GM21723 (cell line): ENCODE measurements at regions not wholly inside any gene's neighbourhood (a gene's known extent, or its start where the extent isn't known, plus 50 kb on each side); places are given as distances from the start of the nearest gene placed in this dataset.

Experiments
- ATAC-seq: cut with Tn5 transposase; IDR thresholded peaks from one replicate; pipeline ENCODE4 v1.9.1; 2021; ENCODE audit warnings: mild to moderate bottlenecking, moderate library complexity; ENCODE audit not compliant: unreplicated experiment

DNA sequence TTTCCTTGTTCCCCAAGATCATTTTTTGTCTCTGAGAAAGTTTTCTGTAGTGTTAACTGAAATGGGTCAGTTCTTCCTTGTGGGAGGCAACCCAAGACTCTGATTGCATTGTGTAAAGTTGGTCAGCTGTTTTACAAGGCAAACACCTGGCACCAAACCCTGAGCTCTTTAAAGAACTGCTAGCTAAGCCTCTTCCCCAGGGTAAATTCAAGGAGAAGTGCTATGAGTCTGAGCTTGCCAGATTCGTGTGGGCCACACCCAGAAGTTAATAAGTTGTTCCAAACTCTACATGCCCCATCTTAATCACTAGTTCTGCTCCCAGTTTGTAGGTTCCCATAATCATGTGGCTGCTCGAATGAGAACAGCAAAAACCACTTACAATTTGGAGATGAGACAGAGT lies 214.5 kb downstream of the BTG1 start:
- ATAC-seq: no peak

DNA sequence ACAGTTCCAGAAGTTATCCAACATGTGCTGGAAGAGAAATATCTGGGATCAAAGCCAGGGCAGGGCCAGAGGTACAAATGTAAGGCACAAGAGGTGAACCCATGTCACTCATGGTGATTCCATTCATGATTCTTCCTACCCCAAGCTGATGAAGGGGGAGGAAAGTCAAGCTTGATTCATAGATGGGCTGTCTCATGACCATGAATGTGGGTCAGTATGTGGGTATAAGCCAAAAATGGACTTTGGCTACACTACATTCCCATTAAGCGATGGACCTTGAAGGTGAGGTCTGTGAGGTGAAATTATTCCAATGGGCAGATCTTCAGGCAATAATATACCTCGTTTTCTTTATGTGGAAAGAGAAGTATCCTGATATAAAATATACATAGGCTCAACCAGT lies 217.1 kb downstream of the BTG1 start:
- no peak for ATAC-seq

DNA sequence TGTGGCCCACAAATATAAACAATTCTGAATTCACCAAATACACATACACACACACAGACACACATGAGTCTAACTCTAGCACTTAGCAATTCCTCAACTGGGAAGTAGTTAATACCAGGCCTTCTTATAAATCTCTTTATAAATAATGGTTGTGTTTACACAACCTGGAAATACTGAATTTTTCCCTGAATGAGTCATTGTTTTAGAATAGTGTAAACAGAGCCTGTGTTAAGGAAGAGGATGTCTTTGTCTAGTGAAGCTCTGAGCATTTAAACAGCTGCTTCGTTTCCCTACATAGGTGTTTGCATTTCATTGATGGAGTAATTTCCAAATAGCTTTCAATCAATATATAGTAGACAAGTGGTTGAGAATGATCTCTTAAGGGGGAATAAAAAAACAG lies 218.8 kb downstream of the BTG1 start:
- no peak for ATAC-seq

DNA sequence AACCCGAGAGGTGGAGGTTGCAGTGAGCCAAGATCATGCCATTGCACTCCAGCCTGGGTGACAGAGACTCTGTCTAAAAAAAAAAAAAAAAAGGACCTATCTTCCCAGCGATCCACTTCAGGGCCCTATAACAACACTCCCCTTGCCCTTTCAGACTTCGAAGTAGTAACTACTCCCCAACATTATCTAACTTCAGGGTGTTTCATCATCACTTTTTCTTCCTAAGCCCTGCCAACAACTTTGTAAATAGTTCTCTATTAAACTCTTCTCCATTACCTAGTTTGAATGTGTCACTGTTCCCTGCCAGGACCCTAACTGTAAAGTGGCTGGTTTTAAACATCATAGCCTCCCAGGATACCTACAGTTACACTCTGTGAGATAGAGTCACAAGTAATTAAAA lies 220.8 kb downstream of the BTG1 start:
- no peak for ATAC-seq

DNA sequence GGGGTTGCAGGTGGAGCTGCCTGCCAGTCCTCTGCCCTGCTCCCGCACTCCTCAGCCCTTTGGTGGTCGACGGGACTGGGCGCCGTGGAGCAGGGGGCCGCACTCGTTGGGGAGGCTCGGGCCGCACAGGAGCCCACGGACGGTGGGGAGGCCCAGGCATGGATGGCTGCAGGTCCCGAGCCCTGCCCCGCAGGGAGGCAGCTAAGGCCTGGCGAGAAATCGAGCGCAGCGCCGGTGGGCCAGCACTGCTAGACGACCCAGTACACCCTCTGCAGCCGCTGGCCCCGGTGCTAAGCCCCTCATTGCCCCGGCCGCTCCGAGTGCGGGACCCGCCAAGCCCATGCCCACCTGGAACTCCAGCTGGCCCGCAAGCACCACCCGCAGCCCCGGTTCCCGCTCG lies 221.8 kb downstream of the BTG1 start:
- ATAC-seq: no peak

DNA sequence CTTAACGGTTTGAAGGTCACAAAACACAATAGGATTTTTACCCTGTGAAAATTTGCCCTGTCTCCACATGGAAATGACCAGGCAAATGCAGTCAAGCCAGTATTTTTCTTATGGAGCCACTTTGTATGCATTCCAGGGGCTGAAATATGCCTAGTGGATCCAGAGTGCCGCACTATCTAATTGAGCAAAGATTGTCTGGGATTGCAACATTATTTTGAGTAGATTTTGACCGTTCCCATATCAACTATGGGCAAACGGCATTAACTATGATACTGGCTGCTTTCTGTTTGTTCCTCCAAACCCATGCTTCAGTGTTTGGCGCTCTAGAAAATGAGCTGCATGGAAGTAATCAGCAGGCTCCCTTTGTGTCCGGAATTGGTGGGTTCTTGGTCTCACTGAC lies 223.0 kb downstream of the BTG1 start:
- no peak for ATAC-seq

DNA sequence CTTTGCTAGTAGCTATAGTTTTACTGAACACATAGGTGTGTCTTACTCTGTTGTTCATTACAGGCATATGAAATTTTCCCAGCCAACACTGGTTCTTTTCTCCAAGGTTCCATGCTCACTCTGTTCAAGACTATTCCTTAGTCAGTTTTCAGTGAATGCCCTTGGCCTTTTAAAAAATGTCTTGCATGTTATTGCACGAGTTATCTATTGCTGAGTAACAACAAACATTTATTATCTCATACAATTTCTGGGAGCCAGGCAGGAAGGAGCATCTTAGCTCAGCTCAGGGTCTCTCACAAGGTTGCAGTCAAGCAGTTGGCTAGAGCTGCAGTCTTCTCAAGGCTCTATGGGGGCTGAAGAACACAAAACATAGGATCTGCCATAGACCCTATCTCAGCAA lies 223.5 kb downstream of the BTG1 start:
- ATAC-seq: no peak

DNA sequence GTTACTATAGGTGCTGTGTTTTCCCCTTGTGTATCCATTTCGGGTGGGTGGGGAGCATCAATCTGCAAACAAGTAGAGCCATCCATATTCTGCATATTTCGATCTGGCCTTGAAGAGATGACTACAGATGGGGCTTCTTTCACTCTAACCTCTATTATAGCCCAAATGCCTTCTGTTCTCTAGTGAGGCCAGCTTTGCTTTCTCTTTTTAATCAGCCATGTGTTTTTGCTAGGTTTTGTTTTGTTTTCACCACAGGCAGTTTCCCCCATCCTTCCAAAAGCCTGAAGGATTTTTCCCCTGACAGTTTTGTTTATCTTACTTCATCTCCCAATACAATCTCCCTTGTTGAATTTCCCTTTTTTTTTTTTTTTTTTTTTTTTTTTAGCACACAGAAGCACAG lies 224.1 kb downstream of the BTG1 start:
- ATAC-seq: no peak

DNA sequence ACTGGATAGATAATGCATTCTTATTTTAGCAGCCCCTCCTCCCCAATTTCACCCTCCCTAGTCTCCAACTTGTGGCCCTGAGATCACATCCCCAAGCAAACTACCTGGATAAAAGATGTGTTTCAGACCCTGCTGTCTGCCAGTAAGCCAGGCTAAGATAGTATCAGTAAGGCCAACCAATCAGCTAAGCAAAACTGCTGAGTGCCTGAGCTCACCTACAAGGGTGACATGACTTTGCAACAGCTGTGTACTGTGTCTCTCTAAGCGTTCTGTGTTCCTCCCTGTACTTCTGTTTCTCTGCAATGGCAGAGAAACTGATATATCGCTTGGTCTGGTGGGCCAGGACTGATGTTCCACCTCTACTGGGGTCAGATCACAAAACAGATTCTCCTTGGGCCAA lies 224.9 kb downstream of the BTG1 start:
- ATAC-seq: no peak

DNA sequence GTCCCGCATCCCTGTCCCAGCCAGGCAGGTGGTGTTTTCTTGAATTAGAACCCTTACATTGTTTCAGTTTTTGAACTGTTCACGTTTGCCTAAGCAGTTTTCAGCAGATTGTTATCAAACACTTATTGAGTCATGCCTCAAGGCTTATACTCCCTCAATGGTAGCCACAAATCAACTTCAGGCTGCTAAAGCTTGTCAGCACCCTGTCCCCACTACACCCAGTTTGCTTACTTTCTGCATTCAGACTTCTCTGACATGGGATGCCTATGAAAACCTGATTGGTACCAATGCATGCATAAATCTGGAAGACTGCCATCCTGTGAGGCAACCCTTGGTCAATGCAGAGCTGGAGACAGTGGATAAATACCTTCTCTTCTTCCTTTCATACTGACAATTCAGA lies 225.4 kb downstream of the BTG1 start:
- no peak for ATAC-seq

DNA sequence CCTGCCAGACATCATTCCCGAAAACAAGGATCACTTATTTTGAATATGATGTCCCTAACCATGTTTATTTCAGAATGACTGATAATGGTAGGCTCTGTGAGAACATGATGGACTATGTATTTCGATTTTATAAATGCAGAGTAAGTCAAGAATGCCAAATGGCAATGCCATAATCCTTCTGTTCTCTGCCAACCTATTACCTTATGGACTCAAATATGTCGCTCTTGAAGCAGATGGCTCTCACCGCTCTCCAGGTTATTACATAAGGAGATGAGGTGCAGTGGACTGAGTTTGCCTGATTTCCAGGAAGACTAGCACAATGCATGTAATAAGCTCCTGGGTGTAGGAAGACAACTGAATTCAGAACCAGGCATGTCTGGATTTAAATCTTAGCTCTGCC lies 227.2 kb downstream of the BTG1 start:
- ATAC-seq: no peak

DNA sequence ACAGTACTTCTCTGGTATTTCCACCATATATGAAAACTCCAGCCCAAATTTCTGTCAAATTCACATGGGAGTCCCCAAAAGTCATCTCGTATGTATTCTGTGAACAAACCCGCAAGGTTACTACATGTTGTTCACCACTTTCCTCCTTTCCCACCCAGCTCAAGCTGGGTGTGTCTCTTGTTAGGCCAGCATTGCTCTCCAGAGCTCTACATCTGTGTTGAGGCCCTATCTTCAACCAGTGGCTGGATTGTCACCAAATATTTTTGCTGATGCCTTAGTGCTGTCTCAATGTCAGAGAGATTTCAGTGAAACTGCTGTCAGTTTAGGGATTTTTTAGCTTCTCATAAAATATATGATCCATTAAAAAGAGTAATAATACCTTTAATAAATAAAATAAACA lies 230.9 kb downstream of the BTG1 start:
- ATAC-seq: no peak

DNA sequence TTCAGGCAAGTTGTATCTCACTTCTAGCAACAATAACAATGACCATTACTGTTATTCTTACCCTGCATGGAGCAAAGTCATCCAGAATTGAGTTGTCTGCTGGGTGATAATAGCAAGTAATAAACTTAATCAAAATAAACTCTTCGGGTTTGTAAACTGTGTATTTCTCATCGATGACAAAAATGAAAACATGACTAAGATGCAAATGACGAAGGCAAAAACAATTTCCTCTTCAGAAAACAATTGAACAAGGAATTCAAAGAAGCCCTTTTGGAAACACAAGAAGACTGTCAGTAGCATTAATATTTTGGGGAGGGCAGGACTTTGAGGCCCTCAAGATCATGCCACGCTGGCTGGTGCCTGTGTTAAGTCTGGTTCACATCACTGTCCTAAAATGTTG lies 232.0 kb downstream of the BTG1 start:
- no peak for ATAC-seq

DNA sequence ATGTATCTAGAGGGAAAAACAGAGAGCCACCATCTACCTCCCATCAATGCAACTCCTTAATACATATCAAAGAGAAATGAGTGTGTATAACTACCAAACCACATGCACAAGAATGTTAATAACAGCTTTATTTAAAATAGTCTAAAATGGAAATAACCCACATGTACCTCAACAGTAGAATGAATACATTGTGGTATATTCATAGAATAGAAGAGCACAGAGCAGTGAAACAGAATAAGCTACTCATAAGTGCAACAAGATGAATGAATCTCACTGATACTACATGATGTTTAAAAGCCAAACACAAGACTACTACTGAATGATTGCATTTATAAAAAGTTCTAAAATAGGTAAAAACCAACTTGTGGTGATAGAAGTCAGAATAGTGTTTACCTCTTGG lies 232.5 kb downstream of the BTG1 start:
- no peak for ATAC-seq

DNA sequence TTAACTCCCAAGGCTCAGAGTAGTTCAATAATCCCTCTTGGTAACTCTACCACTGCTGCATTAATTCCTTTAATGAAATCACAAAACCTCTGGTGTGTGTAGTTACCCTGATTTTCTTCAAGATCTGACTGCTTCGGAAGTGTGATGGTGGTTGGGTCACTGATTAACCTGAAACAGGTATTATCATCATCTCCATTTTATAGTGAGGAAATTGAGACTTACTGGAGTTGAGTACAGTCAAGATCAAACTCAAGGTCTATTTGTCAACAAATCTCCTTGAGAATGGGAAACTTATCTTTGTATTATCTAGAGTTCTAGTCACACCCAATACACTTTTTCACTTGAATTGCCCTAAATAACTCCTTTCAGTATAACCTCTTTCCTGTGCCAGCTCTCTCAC lies 233.5 kb downstream of the BTG1 start:
- ATAC-seq: no peak

DNA sequence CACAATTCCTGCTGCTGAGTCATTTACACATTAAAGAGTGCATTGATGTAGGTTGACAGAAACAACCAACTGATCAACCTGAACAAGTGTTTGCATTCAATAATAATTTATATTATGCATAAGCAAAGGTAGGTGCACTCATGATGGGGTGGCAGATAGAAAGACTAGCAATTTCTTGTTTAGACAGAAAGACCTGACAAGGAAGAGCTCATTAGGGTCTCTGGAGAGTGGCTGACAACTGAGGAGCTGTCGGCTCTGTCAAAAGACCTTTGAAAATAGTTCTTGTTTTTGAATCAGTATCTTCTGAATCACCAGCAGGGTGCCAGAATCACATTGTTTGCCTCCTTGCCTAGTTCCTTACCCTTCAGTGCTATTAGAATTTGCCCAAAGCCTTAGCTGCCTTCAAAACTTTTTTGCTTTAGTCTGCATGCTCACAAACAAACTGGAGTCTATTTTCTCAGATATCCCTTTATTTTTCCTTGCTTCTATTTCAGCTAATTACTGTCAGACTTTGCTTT lies 234.7 kb downstream of the BTG1 start:
- no peak for ATAC-seq

DNA sequence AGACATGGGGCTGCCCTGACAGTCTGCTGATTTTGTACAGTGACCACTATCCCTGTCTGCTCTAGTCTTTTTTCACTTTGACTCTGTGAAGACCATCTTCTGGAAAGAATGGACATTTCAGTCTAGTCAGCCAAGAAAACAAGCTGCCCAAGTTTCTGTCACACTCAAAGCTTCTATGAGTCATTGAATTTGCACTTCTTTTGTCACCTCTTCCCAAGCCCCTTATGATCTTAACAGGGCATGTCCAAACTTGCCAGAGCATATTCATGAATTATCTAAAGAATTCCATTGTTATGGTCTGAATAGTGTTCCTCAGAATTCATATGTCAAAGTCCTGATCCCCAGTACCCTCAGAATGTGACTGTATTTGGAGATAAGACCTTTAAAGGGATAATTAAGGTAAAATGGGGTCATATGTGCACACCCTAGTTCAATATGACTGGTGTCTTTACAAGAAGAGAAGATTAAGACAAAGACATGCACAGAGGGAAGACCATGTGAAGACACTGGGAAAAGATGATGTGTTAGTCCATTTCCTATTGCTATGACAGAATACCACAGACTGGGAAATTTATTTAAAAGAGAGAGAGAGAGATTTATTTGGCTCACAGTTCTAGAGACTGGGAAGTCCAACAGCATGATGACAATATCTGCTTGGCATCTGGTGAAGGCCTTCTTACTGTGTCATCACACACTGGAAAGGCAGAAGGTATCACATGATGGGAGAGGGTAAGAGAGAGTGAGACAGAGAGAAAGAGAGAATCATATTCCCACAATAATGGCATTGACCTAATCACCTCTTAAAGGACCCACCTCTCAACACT lies 242.6 kb downstream of the BTG1 start:
- ATAC-seq: no peak

DNA sequence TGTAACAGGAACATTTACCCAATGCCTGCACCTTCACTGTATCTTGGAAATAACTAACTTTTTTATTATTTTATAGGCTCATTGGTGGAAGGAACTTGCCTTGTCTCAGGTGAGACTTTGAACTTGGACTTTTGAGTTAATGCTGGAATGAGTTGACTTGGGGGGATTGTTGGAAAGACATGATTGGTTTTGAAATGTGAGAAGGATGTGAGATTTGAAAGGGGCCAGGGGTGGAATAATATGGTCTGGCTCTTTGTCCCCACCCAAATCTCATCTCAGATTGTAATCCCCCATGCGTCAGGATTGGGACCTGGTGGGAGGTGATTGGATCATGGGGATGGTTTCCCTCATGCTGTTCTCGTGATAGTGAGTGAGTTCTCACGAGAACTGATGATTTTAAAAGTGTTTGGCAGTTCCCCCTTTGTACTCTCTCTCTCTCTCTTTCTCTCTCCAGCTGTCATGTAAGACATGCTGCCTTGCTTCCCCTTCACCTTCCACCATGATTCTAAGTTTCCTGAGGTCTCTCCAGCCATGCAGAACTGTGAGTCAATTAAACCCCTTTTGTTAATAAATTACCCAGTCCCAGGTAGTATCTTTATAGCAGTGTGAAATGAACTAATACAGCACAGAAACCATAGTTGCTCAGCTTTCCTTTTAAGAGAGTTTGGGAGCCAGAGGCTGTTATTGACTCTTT lies 244.1 kb downstream of the BTG1 start:
- no peak for ATAC-seq

DNA sequence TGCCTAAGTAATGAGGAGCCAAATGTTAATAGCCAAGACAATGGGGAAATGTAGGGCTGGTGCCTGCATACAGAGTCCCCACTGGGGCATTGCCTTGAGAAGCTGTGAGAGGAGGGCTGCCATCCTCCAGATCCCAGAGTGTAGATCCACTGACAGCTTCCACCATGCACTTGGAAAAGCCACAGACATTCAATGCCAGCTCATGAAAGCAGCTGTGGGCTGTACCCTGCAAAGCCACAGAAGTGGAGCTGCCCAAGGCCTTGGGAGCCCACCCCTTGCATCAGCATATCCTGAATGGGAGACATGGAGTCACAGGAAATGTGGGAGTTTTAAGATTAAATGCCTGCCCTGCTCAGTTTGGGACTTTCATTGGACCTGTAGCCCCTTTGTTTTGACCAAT lies 244.7 kb downstream of the BTG1 start:
- no peak for ATAC-seq

DNA sequence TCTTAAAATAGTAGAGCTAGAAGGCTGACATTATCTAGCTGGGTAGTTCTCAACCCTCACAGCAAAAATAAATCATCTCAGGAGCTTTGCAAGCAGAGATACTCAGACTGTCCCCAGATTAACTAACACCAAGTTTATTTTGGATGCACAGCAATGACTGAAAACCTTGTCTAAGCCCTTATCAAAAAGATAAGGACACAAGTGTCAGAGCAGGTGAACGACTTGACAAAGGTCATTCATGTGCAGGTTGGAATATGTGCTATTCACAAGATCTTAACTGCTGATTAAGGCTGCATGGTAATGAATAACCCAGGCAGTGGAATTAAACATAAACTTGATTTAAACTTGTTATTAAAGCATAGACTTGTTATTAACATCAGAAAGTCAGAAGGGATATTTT lies 246.6 kb downstream of the BTG1 start:
- ATAC-seq: no peak

DNA sequence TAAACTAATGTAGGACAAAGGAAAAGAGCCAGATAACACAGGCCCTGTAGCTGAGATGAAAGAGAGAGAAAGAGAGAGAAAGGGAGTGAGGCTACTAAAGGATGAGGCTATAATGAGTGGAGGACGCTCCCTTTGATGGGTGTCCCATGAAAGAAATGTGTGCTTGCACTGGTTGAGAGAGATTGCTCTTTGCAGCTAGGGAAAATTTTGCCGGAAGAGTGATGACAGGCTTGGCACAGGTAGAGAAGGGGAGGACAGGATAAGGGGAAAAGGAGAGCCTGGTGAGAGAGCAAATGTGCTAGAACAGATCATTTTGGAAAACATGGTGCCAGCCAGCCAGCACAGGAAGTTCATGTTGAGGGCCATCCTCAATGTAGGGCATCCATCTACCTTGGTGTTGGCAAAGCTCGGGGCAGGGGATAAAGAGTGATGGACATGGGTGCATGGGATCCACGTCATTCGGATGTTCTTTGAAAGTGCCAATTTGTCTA lies 248.6 kb downstream of the BTG1 start:
- no peak for ATAC-seq

DNA sequence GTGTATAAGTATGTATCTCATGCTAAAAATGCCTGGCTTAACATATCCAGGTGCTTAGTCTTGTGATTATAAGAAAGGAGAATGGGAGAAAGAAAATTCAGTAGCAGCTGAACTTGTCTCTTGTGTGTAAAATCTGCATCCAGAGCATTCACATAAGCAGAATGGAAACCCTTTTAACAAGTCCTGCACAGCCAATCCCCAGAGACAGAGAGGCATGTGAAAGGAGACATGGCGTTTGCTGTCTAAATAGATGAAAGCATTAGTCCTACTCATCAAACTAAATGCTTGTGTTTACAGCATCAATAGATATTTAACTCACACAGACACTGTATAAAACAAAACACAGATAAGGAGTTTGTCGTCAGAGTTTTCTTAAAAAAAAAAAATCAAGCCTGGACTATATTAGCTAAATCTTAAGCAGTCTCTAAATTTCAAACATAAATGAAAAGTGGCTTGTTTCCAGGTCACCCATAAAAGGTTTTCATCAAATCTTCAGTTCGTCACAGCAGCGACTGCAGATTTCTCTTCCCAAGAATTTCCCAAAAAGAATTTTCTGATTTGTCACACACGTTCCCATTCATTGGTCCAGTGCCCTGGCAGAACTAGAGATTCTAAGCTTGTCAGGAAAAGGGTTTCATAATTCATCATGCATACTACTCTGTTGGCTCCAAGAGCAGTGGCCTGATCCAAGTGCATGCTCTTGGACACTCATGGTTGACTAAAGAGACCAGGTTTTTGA lies 249.2 kb downstream of the BTG1 start:
- ATAC-seq: no peak
